Epithelial cell of proximal tubule (primary cell): ENCODE measurements at regions not wholly inside any gene's neighbourhood (a gene's known extent, or its start where the extent isn't known, plus 50 kb on each side); places are given as distances from the start of the nearest gene placed in this dataset.
"Not testable (repeated sequence)": the region's sequence is repeated elsewhere in the genome, so short reads cannot be mapped to it uniquely, and the experiment has no call there.

Experiments
- DNase-seq: peaks from one replicate; pipeline ENCODE4 v3.0.0-alpha.2; 2011; ENCODE audit warnings: low read depth
- H3K4me3 ChIP-seq: 2 replicates; pipeline ENCODE4 v1.5.1; 2011; ENCODE audit warnings: low read depth, mild to moderate bottlenecking, low read length
- TF ChIP-seq, protein P1 (sequence below): conservative IDR thresholded peaks from 2 replicates; pipeline ENCODE4 v1.5.1; 2012; ENCODE audit warnings: low read depth, mild to moderate bottlenecking, low read length

DNA sequence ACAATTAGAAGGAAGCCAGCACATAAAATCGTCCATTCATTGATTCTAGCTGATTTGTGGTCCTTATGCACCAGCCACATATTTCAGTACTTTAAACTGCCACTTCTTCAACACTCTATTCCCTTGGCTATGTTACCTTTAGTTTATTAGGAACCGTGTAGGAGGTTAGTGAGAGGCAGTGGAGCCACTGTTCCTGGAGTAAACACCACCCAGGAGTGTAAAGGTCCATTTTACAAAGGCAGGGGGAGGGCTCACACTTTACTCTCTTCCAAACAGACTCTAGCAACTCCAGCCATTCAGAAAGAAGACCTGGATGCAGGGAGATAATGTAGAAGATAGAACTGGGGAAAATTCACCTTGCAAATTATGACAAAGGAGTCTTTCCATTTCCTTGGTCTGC lies 170.2 kb upstream of the RPS23 start:
- TF ChIP-seq, protein P1, sequence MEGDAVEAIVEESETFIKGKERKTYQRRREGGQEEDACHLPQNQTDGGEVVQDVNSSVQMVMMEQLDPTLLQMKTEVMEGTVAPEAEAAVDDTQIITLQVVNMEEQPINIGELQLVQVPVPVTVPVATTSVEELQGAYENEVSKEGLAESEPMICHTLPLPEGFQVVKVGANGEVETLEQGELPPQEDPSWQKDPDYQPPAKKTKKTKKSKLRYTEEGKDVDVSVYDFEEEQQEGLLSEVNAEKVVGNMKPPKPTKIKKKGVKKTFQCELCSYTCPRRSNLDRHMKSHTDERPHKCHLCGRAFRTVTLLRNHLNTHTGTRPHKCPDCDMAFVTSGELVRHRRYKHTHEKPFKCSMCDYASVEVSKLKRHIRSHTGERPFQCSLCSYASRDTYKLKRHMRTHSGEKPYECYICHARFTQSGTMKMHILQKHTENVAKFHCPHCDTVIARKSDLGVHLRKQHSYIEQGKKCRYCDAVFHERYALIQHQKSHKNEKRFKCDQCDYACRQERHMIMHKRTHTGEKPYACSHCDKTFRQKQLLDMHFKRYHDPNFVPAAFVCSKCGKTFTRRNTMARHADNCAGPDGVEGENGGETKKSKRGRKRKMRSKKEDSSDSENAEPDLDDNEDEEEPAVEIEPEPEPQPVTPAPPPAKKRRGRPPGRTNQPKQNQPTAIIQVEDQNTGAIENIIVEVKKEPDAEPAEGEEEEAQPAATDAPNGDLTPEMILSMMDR, result no peak
- no peak for DNase-seq
- no peak overlapping the region for H3K4me3 ChIP-seq

DNA sequence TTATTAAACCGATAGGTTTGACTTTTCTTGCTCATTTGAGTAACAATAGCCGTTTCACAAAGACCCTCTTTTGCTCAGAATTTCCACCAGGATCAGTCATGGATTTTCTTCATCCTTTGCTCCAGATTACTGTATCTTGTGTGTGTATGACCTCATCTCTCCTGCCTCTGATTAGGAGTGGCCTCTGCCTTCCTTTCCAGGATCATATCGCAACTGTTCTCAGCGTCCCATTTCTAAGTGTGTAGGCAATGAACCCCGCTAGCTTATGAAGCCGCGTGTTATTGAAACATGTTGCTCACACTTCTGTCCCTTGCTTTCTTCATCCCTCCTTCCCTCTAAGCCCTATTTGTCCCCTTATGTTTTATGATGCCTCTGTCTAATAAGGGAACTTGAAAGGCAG lies 169.8 kb upstream of the RPS23 start:
- TF ChIP-seq, protein P1, result no peak
- DNase-seq, result no peak
- H3K4me3 ChIP-seq, result no peak overlapping the region

DNA sequence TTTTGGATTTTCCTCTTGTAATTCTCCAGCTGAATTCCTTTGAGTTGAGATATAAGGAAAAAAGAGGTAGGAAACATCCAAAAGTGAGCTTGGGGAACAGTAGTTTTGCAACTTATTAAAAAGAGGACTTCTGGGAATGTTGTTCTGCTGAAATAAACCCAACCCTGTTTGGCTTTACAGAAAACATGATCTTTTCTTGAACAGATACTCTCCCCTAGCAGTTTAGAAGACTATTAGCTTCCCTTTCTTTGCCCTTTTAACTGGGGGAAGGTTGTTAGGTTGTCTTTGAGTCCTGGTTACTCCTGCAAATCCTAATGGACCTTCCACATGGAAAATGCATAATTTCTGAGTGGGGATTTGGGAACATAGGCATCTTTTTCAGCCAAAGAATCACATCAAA lies 168.7 kb upstream of the RPS23 start:
- TF ChIP-seq, protein P1, result no peak
- no peak overlapping the region for H3K4me3 ChIP-seq
- DNase-seq, result no peak

DNA sequence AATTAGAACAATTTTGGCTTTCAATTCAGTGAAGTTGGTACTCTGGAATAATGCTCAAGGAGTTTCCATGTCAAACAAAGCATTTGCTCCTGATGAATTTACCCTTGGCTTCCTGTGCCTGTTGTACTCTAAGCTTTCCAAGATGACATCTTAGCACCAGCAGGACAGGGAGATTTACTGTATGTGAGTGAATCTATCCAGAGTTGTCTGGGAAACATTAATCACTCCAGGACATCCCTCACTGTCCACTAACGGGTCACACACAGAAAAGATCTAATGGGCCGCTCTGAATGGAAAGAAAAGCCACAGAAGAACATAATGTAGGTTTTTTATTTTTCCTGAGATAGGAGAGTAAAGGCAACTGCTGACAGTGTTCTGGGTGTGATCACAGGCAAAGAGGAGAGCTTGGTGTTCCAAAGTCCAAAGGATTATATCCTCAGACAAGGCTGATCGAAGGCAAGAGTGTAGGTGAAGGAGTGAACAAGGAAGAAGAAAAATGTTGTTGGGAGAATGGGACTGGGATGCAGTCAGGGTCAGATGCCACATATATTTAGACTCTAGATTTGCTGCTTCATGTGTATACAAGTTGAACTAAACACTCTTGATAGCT lies 167.7 kb upstream of the RPS23 start:
- TF ChIP-seq, protein P1, result no peak
- no peak overlapping the region for H3K4me3 ChIP-seq
- DNase-seq, result no peak

DNA sequence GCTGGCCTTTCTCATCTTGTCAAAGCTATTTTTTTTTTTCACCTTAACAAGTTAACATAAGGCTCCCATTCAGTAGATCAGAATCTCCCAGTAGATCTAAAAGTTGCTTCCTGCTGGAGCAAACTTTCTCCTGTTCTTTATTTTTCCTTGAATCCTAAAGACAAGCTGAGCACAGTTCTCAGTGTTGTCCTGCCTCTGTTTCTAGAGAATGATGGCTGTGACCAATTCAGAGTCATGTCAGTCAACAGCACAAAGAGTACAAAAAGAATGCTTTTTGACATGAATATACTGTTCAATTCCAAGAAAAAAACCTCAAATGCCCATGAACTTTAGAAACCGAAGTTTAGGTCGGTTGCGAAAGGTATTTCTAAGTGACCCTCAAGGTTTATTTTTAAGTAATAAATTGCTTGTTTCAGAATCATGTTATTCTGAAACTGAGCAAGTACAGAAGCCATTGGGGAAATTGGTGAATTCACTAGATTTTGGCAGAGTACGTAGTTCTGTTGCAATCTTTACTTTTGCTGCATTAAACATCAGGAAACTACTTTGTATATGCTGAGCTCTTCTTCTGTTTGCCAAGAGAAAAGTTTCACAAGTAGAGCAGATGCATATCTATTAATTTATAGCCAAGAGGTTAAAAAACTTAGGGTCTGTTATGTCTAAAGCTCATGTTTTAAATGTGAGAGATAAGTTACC lies 161.7 kb upstream of the RPS23 start:
- TF ChIP-seq, protein P1, result no peak
- no peak for DNase-seq
- no peak overlapping the region for H3K4me3 ChIP-seq

DNA sequence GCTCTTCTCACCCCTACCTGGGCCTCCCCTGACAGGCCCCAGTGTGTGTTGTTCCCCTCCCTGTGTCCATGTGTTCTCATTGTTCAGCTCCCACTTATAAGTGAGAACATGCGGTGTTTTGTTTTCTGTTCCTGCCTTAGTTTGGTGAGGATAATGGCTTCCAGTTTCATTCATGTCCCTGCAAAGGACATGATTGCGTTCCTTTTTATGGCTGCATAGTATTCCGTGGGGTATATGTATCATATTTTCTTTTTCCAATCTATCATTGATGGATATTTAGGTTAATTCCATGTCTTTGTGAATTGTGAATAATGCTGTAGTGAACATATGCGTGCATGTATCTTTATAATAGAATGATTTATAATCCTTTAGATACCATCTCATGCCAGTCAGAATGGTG lies 159.4 kb upstream of the RPS23 start:
- DNase-seq, H3K4me3 ChIP-seq: not testable (repeated sequence)

DNA sequence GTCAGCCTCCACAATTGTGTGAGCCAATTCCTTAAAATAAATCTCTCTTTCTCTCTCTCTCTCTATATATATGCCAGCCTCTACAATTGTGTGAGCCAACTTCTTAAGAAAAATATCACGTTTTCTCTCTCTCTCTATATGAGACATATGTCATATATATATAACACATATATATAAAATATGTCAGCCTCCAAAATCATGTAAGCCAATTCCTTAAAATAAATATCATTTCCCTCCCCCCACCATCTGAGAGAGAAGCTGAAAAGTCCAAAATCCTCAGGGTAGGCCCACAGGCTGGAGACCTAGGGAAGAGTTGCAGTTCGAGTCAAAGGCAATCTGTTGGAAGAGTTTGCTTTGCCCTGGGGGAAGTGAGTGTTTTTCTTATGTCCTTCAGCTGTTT lies 158.1 kb upstream of the RPS23 start:
- no peak for DNase-seq
- H3K4me3 ChIP-seq, result no peak overlapping the region
- TF ChIP-seq, protein P1, result no peak

DNA sequence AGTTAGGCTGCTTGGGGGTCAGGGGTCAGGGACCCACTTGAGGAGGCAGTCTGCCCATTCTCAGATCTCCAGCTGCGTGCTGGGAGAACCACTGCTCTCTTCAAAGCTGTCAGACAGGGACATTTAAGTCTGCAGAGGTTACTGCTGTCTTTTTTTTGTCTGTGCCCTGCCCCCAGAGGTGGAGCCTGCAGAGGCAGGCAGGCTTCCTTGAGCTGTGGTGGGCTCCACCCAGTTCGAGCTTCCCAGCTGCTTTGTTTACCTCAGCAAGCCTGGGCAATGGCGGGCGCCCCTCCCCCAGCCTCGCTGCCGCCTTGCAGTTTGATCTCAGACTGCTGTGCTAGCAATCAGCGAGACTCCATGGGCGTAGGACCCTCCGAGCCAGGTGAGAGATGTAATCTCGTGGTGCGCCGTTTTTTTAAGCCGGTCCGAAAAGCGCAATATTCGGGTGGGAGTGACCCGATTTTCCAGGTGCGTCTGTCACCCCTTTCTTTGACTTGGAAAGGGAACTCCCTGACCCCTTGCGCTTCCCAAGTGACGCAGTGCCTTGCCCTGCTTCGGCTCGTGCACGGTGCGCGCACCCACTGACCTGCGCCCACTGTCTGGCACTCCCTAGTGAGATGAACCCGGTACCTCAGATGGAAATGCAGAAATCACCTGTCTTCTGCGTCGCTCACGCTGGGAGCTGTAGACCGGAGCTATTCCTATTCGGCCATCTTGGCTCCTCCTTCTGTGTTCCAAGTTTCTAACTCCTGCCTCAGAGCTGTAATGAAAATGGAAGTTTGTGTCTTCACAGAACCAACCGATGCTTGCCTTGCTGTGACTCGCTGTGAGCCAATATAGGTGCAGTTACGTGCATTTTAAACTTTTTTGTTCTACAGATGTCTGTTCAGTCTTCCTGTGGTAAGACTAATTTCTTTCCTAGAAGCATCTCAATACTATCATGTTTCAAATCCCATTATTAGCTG lies 156.8 kb upstream of the RPS23 start:
- H3K4me3 ChIP-seq, result not testable (repeated sequence)

More for the DNA sequence above, 156.8 kb upstream of the RPS23 start:
- not testable (repeated sequence) for DNase-seq
